ENCODE measurements at regions not wholly inside any gene's neighbourhood (a gene's known extent, or its start where the extent isn't known, plus 50 kb on each side); places are given as distances from the start of the nearest gene placed in this dataset.

GRCh38 chr18:22109535-22109934, 59.9 kb upstream of the GATA6 start:
- TF ChIP-seq CTCF (IDR thresholded peaks at IDR 0.05): no peak
- no peak for TF ChIP-seq POLR2A (IDR thresholded peaks at IDR 0.05)
